Mesothelial cell of epicardium (in vitro differentiated cells): ENCODE measurements at regions not wholly inside any gene's neighbourhood (a gene's known extent, or its start where the extent isn't known, plus 50 kb on each side); places are given as distances from the start of the nearest gene placed in this dataset.

Experiments used
- DNase-seq, 2 experiments: peaks; one replicate each; pipeline ENCODE4 v3.0.0; 2021; ENCODE audit warnings: low spot score in 2 of 2; ENCODE audit not compliant: unreplicated experiment in 2 of 2
- H3K27ac Mint-ChIP-seq: 2 replicates; pipeline ENCODE4 v1.8.0; 2021; ENCODE audit warnings: mixed read lengths
- H3K27me3 Mint-ChIP-seq: 2 replicates; pipeline ENCODE4 v1.8.0; 2021; ENCODE audit warnings: low read depth, mixed read lengths
- H3K36me3 Mint-ChIP-seq: 2 replicates; pipeline ENCODE4 v1.8.0; 2021; ENCODE audit warnings: mixed read lengths
- H3K4me1 Mint-ChIP-seq: 2 replicates; pipeline ENCODE4 v1.8.0; 2021; ENCODE audit warnings: mixed read lengths
- H3K4me3 Mint-ChIP-seq: 2 replicates; pipeline ENCODE4 v1.8.0; 2021; ENCODE audit warnings: mild to moderate bottlenecking, moderate library complexity, mixed read lengths
- H3K9me3 Mint-ChIP-seq: 2 replicates; pipeline ENCODE4 v1.8.0; 2021; ENCODE audit warnings: mixed read lengths
- TF ChIP-seq, protein P1 (sequence below): fragments of 200-600 bp; sonication (generic); IDR thresholded peaks from one replicate; pipeline ENCODE4 v1.5.0; 2021; ENCODE audit warnings: antibody characterized with exemption; ENCODE audit not compliant: unreplicated experiment

- Mint-ChIP-seq H3K27me3 (no peaks in the 10 kb centered on the region), H3K4me3 (no peak overlapping the region), H3K27ac (peak overlapping the region; percentile 49), H3K9me3 (peaks cover 9% of the 10 kb centered on the region), H3K4me1 (peaks cover 12% of the 10 kb centered on the region), H3K36me3 (no peaks in the 10 kb centered on the region)
- TF ChIP-seq, protein P1, sequence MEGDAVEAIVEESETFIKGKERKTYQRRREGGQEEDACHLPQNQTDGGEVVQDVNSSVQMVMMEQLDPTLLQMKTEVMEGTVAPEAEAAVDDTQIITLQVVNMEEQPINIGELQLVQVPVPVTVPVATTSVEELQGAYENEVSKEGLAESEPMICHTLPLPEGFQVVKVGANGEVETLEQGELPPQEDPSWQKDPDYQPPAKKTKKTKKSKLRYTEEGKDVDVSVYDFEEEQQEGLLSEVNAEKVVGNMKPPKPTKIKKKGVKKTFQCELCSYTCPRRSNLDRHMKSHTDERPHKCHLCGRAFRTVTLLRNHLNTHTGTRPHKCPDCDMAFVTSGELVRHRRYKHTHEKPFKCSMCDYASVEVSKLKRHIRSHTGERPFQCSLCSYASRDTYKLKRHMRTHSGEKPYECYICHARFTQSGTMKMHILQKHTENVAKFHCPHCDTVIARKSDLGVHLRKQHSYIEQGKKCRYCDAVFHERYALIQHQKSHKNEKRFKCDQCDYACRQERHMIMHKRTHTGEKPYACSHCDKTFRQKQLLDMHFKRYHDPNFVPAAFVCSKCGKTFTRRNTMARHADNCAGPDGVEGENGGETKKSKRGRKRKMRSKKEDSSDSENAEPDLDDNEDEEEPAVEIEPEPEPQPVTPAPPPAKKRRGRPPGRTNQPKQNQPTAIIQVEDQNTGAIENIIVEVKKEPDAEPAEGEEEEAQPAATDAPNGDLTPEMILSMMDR: no peak
- no peak for DNase-seq
Observed at GRCh38 chr14:44204061-44204835, 302.8 kb downstream of the FSCB start.

GRCh38 chr14:44180975-44181374 is 326.1 kb downstream of the FSCB start:
- Mint-ChIP-seq H3K4me3 (no peak overlapping the region), H3K36me3 (no peaks in the 10 kb centered on the region), H3K27me3 (no peaks in the 10 kb centered on the region), H3K4me1 (peaks cover 15% of the 10 kb centered on the region), H3K27ac (peak overlapping the region; percentile 4), H3K9me3 (peaks cover 22% of the 10 kb centered on the region)
- no peak for DNase-seq
- TF ChIP-seq, protein P1: no peak

- no peaks in the 10 kb centered on the region for H3K27me3 Mint-ChIP-seq
Observed at GRCh38 chr14:44170556-44170955, 336.5 kb downstream of the FSCB start.

DNA sequence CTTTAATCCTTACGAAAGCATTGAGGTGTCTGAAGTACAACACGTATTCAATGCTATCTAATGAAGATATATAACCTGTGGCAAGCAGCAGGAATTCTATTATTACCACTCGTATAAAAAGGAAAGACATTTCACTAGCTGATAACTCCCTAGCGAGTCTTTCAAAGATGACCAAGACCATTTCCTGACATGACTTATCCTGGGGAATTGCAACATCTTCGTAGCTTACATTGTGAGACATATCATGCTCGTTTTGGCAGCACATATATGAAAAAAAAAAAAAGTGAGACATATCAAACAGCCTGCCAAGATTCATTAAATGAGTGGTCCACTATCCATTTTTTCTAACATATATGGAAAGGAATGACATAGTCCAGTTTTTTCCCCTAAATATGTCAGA is 337.0 kb downstream of the FSCB start:
- H3K27ac Mint-ChIP-seq: no peak overlapping the region

More at GRCh38 chr14:44170556-44170955, 336.5 kb downstream of the FSCB start:
- H3K36me3 Mint-ChIP-seq: no peaks in the 10 kb centered on the region
- no peak for DNase-seq
- peaks cover 16% of the 10 kb centered on the region for H3K9me3 Mint-ChIP-seq
- H3K27ac Mint-ChIP-seq: no peak overlapping the region
- TF ChIP-seq, protein P1: no peak
- H3K4me3 Mint-ChIP-seq: no peak overlapping the region
- H3K4me1 Mint-ChIP-seq: peaks cover 4% of the 10 kb centered on the region

GRCh38 chr14:44168566-44168965 is 338.5 kb downstream of the FSCB start:
- Mint-ChIP-seq H3K4me1 (peaks cover 10% of the 10 kb centered on the region), H3K9me3 (peaks cover under 1% of the 10 kb centered on the region), H3K27me3 (no peaks in the 10 kb centered on the region), H3K27ac (peak overlapping the region; percentile 30), H3K36me3 (no peaks in the 10 kb centered on the region), H3K4me3 (no peak overlapping the region)
- DNase-seq: no peak
- TF ChIP-seq, protein P1: no peak

More for the DNA sequence above, 337.0 kb downstream of the FSCB start:
- H3K36me3 Mint-ChIP-seq: no peaks in the 10 kb centered on the region
- H3K9me3 Mint-ChIP-seq: peaks cover 13% of the 10 kb centered on the region
- H3K27me3 Mint-ChIP-seq: no peaks in the 10 kb centered on the region
- H3K4me3 Mint-ChIP-seq: no peak overlapping the region
- TF ChIP-seq, protein P1: no peak
- H3K4me1 Mint-ChIP-seq: peaks cover 7% of the 10 kb centered on the region
- DNase-seq: no peak
